ENCODE measurements at regions not wholly inside any gene's neighbourhood (a gene's known extent, or its start where the extent isn't known, plus 50 kb on each side); places are given as distances from the start of the nearest gene placed in this dataset.

GRCh38 chr6:24069526-24069925 lies 56.5 kb upstream of the NRSN1 start:
- intact Hi-C loops (cut with DNase I) = loop anchor here in 1 of 2 donors (10.0 kb wide), 1 partner anchor 135 kb away; no protein-coding TSS in a partner anchor
- DNase-seq (no peak), ATAC-seq (no peak)
- no peak overlapping the region for H3K27ac ChIP-seq
- no peaks in the 10 kb centered on the region for H3K27me3 ChIP-seq (ENCODE audit: insufficient read depth in 3 of 3, low read length in 2 of 3)
- peaks cover 4% of the 10 kb centered on the region for H3K9me3 ChIP-seq
- H3K4me1 ChIP-seq = no peaks in the 10 kb centered on the region
- WGBS, 3 donors = 16 to 33% (median 17%) methylated on average over 3 of the region's 3 CpGs
- no peaks in the 10 kb centered on the region for H3K36me3 ChIP-seq (ENCODE audit: insufficient read depth in 1 of 2, low read depth in 1 of 2)
- TF ChIP-seq CTCF (IDR thresholded peaks at IDR 0.05) = no peak
- no peak overlapping the region for H3K4me3 ChIP-seq

- Histone ChIP-seq H3K27ac (no peak overlapping the region), H3K4me1 (no peaks in the 10 kb centered on the region), H3K27me3 (ENCODE audit: insufficient read depth in 3 of 3, low read length in 2 of 3) (no peaks in the 10 kb centered on the region), H3K36me3 (ENCODE audit: insufficient read depth in 1 of 2, low read depth in 1 of 2) (no peaks in the 10 kb centered on the region), H3K4me3 (no peak overlapping the region), H3K9me3 (peaks cover 4% of the 10 kb centered on the region)
- no peak for TF ChIP-seq CTCF (IDR thresholded peaks at IDR 0.05)
- intact Hi-C loops (cut with DNase I) = no loop called here
- 77 to 83% (median 78%) methylated on average over 6 of the region's 6 CpGs for WGBS, 3 donors
- no peak for ATAC-seq
- DNase-seq = no peak
These were observed 53.8 kb upstream of the NRSN1 start for GRCh38 chr6:24072038-24072746.

GRCh38 chr6:24076011-24076410 lies 50.0 kb upstream of the NRSN1 start:
- intact Hi-C loops (cut with DNase I) = no loop called here
- no peak for DNase-seq
- Histone ChIP-seq H3K27me3 (ENCODE audit: insufficient read depth in 3 of 3, low read length in 2 of 3) (no peaks in the 10 kb centered on the region), H3K36me3 (ENCODE audit: insufficient read depth in 1 of 2, low read depth in 1 of 2) (no peaks in the 10 kb centered on the region), H3K27ac (no peak overlapping the region), H3K4me3 (no peak overlapping the region), H3K4me1 (no peaks in the 10 kb centered on the region), H3K9me3 (peaks cover 4% of the 10 kb centered on the region)
- TF ChIP-seq CTCF (IDR thresholded peaks at IDR 0.05) = no peak
- WGBS, 3 donors = 31 to 39% (median 35%) methylated on average over 1 of the region's 1 CpG
- no peak for ATAC-seq
